Right forelimb (tissue), 1 donor: ENCODE measurements at regions not wholly inside any gene's neighbourhood (a gene's known extent, or its start where the extent isn't known, plus 50 kb on each side); places are given as distances from the start of the nearest gene placed in this dataset.

Experiments
- DNase-seq: peaks from one replicate; pipeline ENCODE4 v3.0.0-alpha.2; 2018

GRCh38 chr4:92122911-92123310 is 180.9 kb upstream of the GRID2 start:
- DNase-seq = no peak

GRCh38 chr4:92128676-92129075 is 175.1 kb upstream of the GRID2 start:
- DNase-seq = no peak

GRCh38 chr4:92129408-92129994 is 174.3 kb upstream of the GRID2 start:
- no peak for DNase-seq

- DNase-seq = no peak
Observed at GRCh38 chr4:92136434-92136833, 167.3 kb upstream of the GRID2 start.

GRCh38 chr4:92163348-92163747 is 140.4 kb upstream of the GRID2 start:
- no peak for DNase-seq

- no peak for DNase-seq
Observed at GRCh38 chr4:92170340-92170739, 133.4 kb upstream of the GRID2 start.

GRCh38 chr4:92172203-92172602 is 131.6 kb upstream of the GRID2 start:
- DNase-seq = no peak

GRCh38 chr4:92175250-92175649 is 128.5 kb upstream of the GRID2 start:
- no peak for DNase-seq

GRCh38 chr4:92182006-92182735 is 121.6 kb upstream of the GRID2 start:
- no peak for DNase-seq

- DNase-seq = no peak
Observed at GRCh38 chr4:92182736-92183407, 120.9 kb upstream of the GRID2 start.

GRCh38 chr4:92183825-92184224 is 119.9 kb upstream of the GRID2 start:
- no peak for DNase-seq

GRCh38 chr4:92184566-92184965 is 119.2 kb upstream of the GRID2 start:
- DNase-seq = no peak

GRCh38 chr4:92186239-92186638 is 117.5 kb upstream of the GRID2 start:
- DNase-seq = no peak

GRCh38 chr4:92189146-92189545 is 114.6 kb upstream of the GRID2 start:
- DNase-seq = no peak

GRCh38 chr4:92198711-92199110 is 105.1 kb upstream of the GRID2 start:
- DNase-seq = no peak

- no peak for DNase-seq
Observed at GRCh38 chr4:92199135-92199534, 104.6 kb upstream of the GRID2 start.

GRCh38 chr4:92210906-92211305 is 92.9 kb upstream of the GRID2 start:
- DNase-seq = no peak

GRCh38 chr4:92215476-92215875 is 88.3 kb upstream of the GRID2 start:
- DNase-seq = no peak

- DNase-seq = no peak
Observed at GRCh38 chr4:92231511-92231910, 72.3 kb upstream of the GRID2 start.

GRCh38 chr4:92232566-92232965 is 71.2 kb upstream of the GRID2 start:
- DNase-seq = no peak

- DNase-seq = no peak
Observed at GRCh38 chr4:92234393-92235176, 69.2 kb upstream of the GRID2 start.

GRCh38 chr4:92235731-92236130 is 68.0 kb upstream of the GRID2 start:
- DNase-seq = no peak

- DNase-seq = no peak
Observed at GRCh38 chr4:92236877-92237276, 66.9 kb upstream of the GRID2 start.

- DNase-seq = no peak
Observed at GRCh38 chr4:92237559-92237958, 66.2 kb upstream of the GRID2 start.
